Activated CD4-positive, alpha-beta T cell treated with anti-CD3 and anti-CD28 coated beads, Interleukin-2, amount 10 ng/mL, durations not matched to agents 24 days and 14 days (primary cell): ENCODE measurements at regions not wholly inside any gene's neighbourhood (a gene's known extent, or its start where the extent isn't known, plus 50 kb on each side); places are given as distances from the start of the nearest gene placed in this dataset.
"Not testable (repeated sequence)": the region's sequence is repeated elsewhere in the genome, so short reads cannot be mapped to it uniquely, and the experiment has no call there.

Experiments used
- DNase-seq: peaks from one replicate; pipeline ENCODE4 v3.0.0; 2022
- H3K27ac Mint-ChIP-seq: one replicate; pipeline ENCODE4 v1.8.0; 2022; ENCODE audit warnings: mild to moderate bottlenecking, mixed read lengths
- H3K27me3 Mint-ChIP-seq: one replicate; pipeline ENCODE4 v1.8.0; 2022; ENCODE audit warnings: mixed read lengths
- H3K36me3 Mint-ChIP-seq: one replicate; pipeline ENCODE4 v1.8.0; 2022; ENCODE audit warnings: low read depth, mild to moderate bottlenecking, mixed read lengths
- H3K4me1 Mint-ChIP-seq: one replicate; pipeline ENCODE4 v1.8.0; 2021; ENCODE audit warnings: mixed read lengths
- H3K4me3 Mint-ChIP-seq: one replicate; pipeline ENCODE4 v1.8.0; 2022; ENCODE audit warnings: mild to moderate bottlenecking, moderate library complexity, mixed read lengths
- H3K9me3 Mint-ChIP-seq: one replicate; pipeline ENCODE4 v1.8.0; 2021; ENCODE audit warnings: mixed read lengths
- intact Hi-C: fragments of 100-400 bp; cut with micrococcal nuclease; formaldehyde crosslinking; loops from one replicate; pipeline ENCODE4 v1.15.1; 2023

- Mint-ChIP-seq H3K4me3 (no peak overlapping the region), H3K27ac (no peak overlapping the region)
- intact Hi-C loops: loop anchor here (10.0 kb wide), 3 partner anchors 105 to 685 kb away; partner anchors contain the start of gene RFESD
Observed at GRCh38 chr5:96329886-96330529, 103.0 kb downstream of the PCSK1 start.

GRCh38 chr5:96329289-96329688 is 103.8 kb downstream of the PCSK1 start:
- intact Hi-C loops: no loop called here
- Mint-ChIP-seq H3K36me3 (no peaks in the 10 kb centered on the region), H3K27me3 (peaks cover 19% of the 10 kb centered on the region), H3K4me1 (peaks cover 2% of the 10 kb centered on the region), H3K4me3 (no peak overlapping the region), H3K9me3 (no peaks in the 10 kb centered on the region), H3K27ac (no peak overlapping the region)
- DNase-seq: no peak

More at GRCh38 chr5:96329886-96330529, 103.0 kb downstream of the PCSK1 start:
- no peak for DNase-seq
- no peaks in the 10 kb centered on the region for H3K9me3 Mint-ChIP-seq
- H3K27me3 Mint-ChIP-seq: peaks cover 19% of the 10 kb centered on the region
- H3K36me3 Mint-ChIP-seq: no peaks in the 10 kb centered on the region
- H3K4me1 Mint-ChIP-seq: peaks cover 2% of the 10 kb centered on the region

DNA sequence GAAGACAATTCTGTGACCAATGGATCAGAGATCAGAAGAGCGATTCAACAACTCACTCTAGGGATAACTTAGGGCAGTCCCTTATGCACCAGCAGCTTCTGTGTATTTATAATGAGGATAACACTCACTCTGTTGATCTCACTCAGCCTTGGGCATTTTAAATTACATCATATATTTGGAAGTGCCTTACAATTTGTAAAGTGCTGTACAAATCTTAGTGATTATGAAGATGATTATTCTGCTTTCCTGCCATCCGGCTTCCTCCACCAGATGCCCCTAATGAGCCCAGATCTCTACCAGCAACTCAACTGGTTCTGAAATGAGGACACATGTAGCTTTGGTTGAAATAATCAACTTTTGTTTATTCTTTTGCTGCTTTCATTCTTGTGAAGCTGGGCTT is 105.3 kb downstream of the PCSK1 start:
- H3K27me3 Mint-ChIP-seq: peaks cover 19% of the 10 kb centered on the region
- H3K4me1 Mint-ChIP-seq: peaks cover 2% of the 10 kb centered on the region
- intact Hi-C loops: no loop called here
- no peaks in the 10 kb centered on the region for H3K9me3 Mint-ChIP-seq
- H3K4me3 Mint-ChIP-seq: no peak overlapping the region
- no peaks in the 10 kb centered on the region for H3K36me3 Mint-ChIP-seq
- H3K27ac Mint-ChIP-seq: no peak overlapping the region
- DNase-seq: no peak

DNA sequence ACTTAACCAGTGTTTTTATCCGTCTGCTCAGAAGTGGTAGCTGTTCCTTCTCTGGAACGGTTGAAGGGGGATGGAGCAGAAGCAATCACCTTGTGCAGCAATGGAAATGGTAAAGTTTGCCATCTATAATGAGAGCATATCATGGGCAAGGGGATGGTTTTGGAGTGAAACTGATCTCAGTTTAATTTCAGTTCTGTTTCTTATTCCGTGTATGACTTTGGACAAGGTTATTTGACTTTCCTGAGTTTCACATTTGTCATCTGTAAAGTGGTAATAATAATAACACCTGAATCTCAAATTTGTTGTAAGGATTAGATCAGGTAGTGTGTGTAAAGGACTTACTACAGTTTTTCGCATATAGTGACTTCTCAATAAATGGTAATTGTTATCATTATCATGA is 106.1 kb downstream of the PCSK1 start:
- Mint-ChIP-seq H3K4me1 (peaks cover 2% of the 10 kb centered on the region), H3K9me3 (no peaks in the 10 kb centered on the region), H3K4me3 (no peak overlapping the region), H3K27me3 (peaks cover 18% of the 10 kb centered on the region), H3K36me3 (no peaks in the 10 kb centered on the region), H3K27ac (no peak overlapping the region)
- DNase-seq: no peak
- intact Hi-C loops: no loop called here

GRCh38 chr5:96324708-96325107 is 108.3 kb downstream of the PCSK1 start:
- Mint-ChIP-seq H3K4me3 (no peak overlapping the region), H3K36me3 (no peaks in the 10 kb centered on the region), H3K27me3 (peaks cover 11% of the 10 kb centered on the region), H3K4me1 (no peaks in the 10 kb centered on the region), H3K9me3 (no peaks in the 10 kb centered on the region), H3K27ac (no peak overlapping the region)
- intact Hi-C loops: no loop called here
- DNase-seq: no peak

- Mint-ChIP-seq H3K27me3 (peaks cover 6% of the 10 kb centered on the region), H3K4me3 (no peak overlapping the region), H3K4me1 (no peaks in the 10 kb centered on the region), H3K9me3 (no peaks in the 10 kb centered on the region), H3K27ac (no peak overlapping the region), H3K36me3 (no peaks in the 10 kb centered on the region)
- intact Hi-C loops: no loop called here
- DNase-seq: no peak
Observed at GRCh38 chr5:96322865-96323264, 110.2 kb downstream of the PCSK1 start.

- Mint-ChIP-seq H3K4me3 (no peak overlapping the region), H3K27me3 (peaks cover 6% of the 10 kb centered on the region), H3K4me1 (no peaks in the 10 kb centered on the region), H3K9me3 (no peaks in the 10 kb centered on the region), H3K36me3 (no peaks in the 10 kb centered on the region), H3K27ac (no peak overlapping the region)
- no peak for DNase-seq
- intact Hi-C loops: no loop called here
Observed at GRCh38 chr5:96322217-96322616, 110.8 kb downstream of the PCSK1 start.

GRCh38 chr5:96321345-96321744 is 111.7 kb downstream of the PCSK1 start:
- H3K4me3 Mint-ChIP-seq: no peak overlapping the region
- H3K9me3 Mint-ChIP-seq: no peaks in the 10 kb centered on the region
- no peaks in the 10 kb centered on the region for H3K4me1 Mint-ChIP-seq
- H3K27me3 Mint-ChIP-seq: peaks cover 3% of the 10 kb centered on the region
- DNase-seq: no peak
- intact Hi-C loops: no loop called here
- H3K27ac Mint-ChIP-seq: no peak overlapping the region
- H3K36me3 Mint-ChIP-seq: no peaks in the 10 kb centered on the region

DNA sequence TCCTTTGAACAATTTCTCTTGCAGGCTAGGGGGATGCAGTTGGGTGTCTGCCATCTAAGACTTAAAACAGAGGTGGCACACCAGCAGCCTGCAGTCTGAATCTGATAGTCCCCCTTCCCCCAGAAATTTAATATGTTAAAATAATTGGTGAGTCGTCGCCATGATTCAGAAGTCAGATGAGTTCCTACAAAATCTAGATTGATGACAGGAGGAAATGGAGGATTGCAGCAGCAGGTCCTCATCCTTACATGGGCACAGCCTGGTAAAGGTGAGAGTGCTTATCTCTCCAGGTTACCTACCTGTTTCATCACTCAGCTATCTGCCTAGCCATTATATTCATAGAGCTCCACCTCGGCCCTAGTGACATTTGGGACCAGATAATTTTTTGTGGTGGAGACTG is 112.3 kb downstream of the PCSK1 start:
- no peak overlapping the region for H3K4me3 Mint-ChIP-seq
- no peaks in the 10 kb centered on the region for H3K36me3 Mint-ChIP-seq
- H3K4me1 Mint-ChIP-seq: no peaks in the 10 kb centered on the region
- H3K27me3 Mint-ChIP-seq: peaks cover under 1% of the 10 kb centered on the region
- no peaks in the 10 kb centered on the region for H3K9me3 Mint-ChIP-seq
- DNase-seq: no peak
- intact Hi-C loops: no loop called here
- H3K27ac Mint-ChIP-seq: no peak overlapping the region

- H3K36me3 Mint-ChIP-seq, DNase-seq, intact Hi-C loops, H3K27ac Mint-ChIP-seq, H3K4me3 Mint-ChIP-seq, H3K4me1 Mint-ChIP-seq, H3K9me3 Mint-ChIP-seq, H3K27me3 Mint-ChIP-seq: not testable (repeated sequence)
Observed at GRCh38 chr5:96319981-96320739, 112.9 kb downstream of the PCSK1 start.

- Mint-ChIP-seq H3K27me3 (peaks cover 4% of the 10 kb centered on the region), H3K27ac (no peak overlapping the region), H3K4me1 (no peaks in the 10 kb centered on the region), H3K4me3 (no peak overlapping the region), H3K9me3 (peaks cover 6% of the 10 kb centered on the region), H3K36me3 (no peaks in the 10 kb centered on the region)
- no peak for DNase-seq
- intact Hi-C loops: no loop called here
Observed at GRCh38 chr5:96318569-96319110, 114.4 kb downstream of the PCSK1 start.

DNA sequence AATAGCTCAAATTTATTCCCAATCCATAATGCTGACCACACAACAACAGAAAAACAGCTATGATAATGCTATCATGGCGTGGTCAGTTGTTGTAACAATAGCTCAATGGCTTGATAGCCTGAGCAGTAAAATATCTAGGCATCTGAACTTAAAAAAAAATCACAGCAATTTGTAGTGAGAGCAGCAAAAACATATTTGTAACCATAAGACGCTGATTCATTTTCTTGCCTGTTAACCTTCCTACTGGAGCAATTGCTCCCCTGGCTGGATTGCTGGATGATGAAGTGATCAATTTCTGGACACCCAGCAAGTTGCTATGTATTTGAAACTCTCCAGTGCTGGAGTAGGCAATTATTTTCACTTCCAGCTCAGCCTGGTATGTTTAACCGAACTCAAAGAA is 115.1 kb downstream of the PCSK1 start:
- no peak for DNase-seq
- Mint-ChIP-seq H3K36me3 (no peaks in the 10 kb centered on the region), H3K27ac (no peak overlapping the region), H3K4me3 (no peak overlapping the region), H3K4me1 (no peaks in the 10 kb centered on the region), H3K9me3 (peaks cover 6% of the 10 kb centered on the region), H3K27me3 (peaks cover 4% of the 10 kb centered on the region)
- intact Hi-C loops: no loop called here

DNA sequence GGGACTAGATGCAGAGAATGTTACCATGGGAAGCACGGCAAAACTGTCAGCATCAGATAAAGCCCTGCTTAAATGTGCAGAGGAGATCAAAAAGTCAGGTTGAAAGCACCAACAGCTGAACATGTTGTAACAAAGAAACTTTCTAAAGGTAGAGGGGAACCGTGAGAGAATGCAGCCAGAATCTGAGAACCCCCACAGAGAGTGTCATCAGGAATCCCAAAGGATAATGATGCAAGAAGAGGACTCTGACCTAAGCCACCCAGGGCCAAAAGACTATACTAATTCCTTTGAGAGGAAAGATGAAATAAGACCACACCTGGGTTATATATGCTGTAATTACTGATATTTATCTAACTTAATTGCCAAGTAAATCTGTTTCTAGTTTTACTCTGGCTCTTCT is 116.6 kb downstream of the PCSK1 start:
- intact Hi-C loops: no loop called here
- H3K36me3 Mint-ChIP-seq: no peaks in the 10 kb centered on the region
- peaks cover 13% of the 10 kb centered on the region for H3K9me3 Mint-ChIP-seq
- H3K4me3 Mint-ChIP-seq: no peak overlapping the region
- no peaks in the 10 kb centered on the region for H3K4me1 Mint-ChIP-seq
- H3K27ac Mint-ChIP-seq: no peak overlapping the region
- H3K27me3 Mint-ChIP-seq: peaks cover 4% of the 10 kb centered on the region
- DNase-seq: no peak

GRCh38 chr5:96316017-96316416 is 117.0 kb downstream of the PCSK1 start:
- no peak for DNase-seq
- Mint-ChIP-seq H3K4me1 (no peaks in the 10 kb centered on the region), H3K9me3 (peaks cover 16% of the 10 kb centered on the region), H3K4me3 (no peak overlapping the region), H3K27me3 (peaks cover 7% of the 10 kb centered on the region), H3K36me3 (no peaks in the 10 kb centered on the region), H3K27ac (no peak overlapping the region)
- intact Hi-C loops: no loop called here
